Liver (tissue), 8 donors: ENCODE measurements at regions not wholly inside any gene's neighbourhood (a gene's known extent, or its start where the extent isn't known, plus 50 kb on each side); places are given as distances from the start of the nearest gene placed in this dataset.

Experiments
- DNase-seq: peaks from one replicate; pipeline ENCODE4 v3.0.0-alpha.2; 2017; ENCODE audit warnings: low spot score
- H3K27ac ChIP-seq, 2 donors: one replicate each; pipeline ENCODE4 v1.7.0; 2013; ENCODE audit warnings: inconsistent platforms in 2 of 2, low read length in 2 of 2, control low read depth in 1 of 2, low read depth in 1 of 2, mild to moderate bottlenecking in 1 of 2
- H3K27me3 ChIP-seq, 4 donors: one replicate each; pipeline versions ENCODE4 v1.6.1 to v1.7.0; 2013; ENCODE audit warnings: low read length in 3 of 4, inconsistent platforms in 1 of 4, mild to moderate bottlenecking in 1 of 4, moderate library complexity in 1 of 4; ENCODE audit not compliant: control insufficient read depth in 4 of 4, insufficient read depth in 4 of 4
- H3K36me3 ChIP-seq, 4 donors: one replicate each; pipeline versions ENCODE4 v1.6.1 to v1.7.0; 2013; ENCODE audit warnings: low read length in 3 of 4, mild to moderate bottlenecking in 3 of 4, low read depth in 1 of 4, moderate library complexity in 1 of 4; ENCODE audit not compliant: control insufficient read depth in 4 of 4, insufficient read depth in 3 of 4
- H3K4me1 ChIP-seq, 4 donors: one replicate each; pipeline versions ENCODE4 v1.6.1 to v1.7.0; 2013; ENCODE audit warnings: low read length in 3 of 4, mild to moderate bottlenecking in 3 of 4, moderate library complexity in 1 of 4; ENCODE audit not compliant: control insufficient read depth in 4 of 4, insufficient read depth in 4 of 4
- H3K4me3 ChIP-seq, 3 donors: one replicate each; pipeline versions ENCODE4 v1.6.1 to v1.7.0; 2013; ENCODE audit warnings: low read length in 3 of 3, control low read depth in 1 of 3, low read depth in 1 of 3, mild to moderate bottlenecking in 1 of 3
- H3K9ac ChIP-seq, 2 donors: one replicate each; pipeline ENCODE4 v1.7.0; 2013; ENCODE audit warnings: low read length in 2 of 2, mild to moderate bottlenecking in 2 of 2, moderate library complexity in 2 of 2, control low read depth in 1 of 2, low read depth in 1 of 2
- H3K9me3 ChIP-seq, 4 donors: one replicate each; pipeline versions ENCODE4 v1.6.1 to v1.7.0; 2013; ENCODE audit warnings: low read length in 3 of 4; ENCODE audit not compliant: control insufficient read depth in 4 of 4
- ATF3 ChIP-seq: IDR thresholded peaks from 2 replicates; pipeline ENCODE4 v1.6.1; 2016; ENCODE audit warnings: antibody characterized with exemption
- CTCF ChIP-seq: fragments of 150-350 bp; IDR thresholded peaks from 2 replicates; pipeline ENCODE4 v1.5.1; 2017; ENCODE audit warnings: improper control_type of control experiment, low read depth, low read length; ENCODE audit not compliant: missing input control
- EGR1 ChIP-seq, 2 donors: IDR thresholded peaks; 2 replicates each; pipeline ENCODE4 v1.6.1; 2016 to 2018; ENCODE audit warnings: antibody characterized with exemption in 2 of 2, low read depth in 2 of 2
- FOXA1 ChIP-seq: IDR thresholded peaks from 2 replicates; pipeline ENCODE4 v1.6.1; 2016; ENCODE audit warnings: antibody characterized with exemption
- FOXA2 ChIP-seq: IDR thresholded peaks from 2 replicates; pipeline ENCODE4 v1.6.1; 2016; ENCODE audit warnings: antibody characterized with exemption
- GABPA ChIP-seq, 2 donors: IDR thresholded peaks in 1 of 2; conservative IDR thresholded peaks in 1 of 2; 2 replicates each; pipeline ENCODE4 v1.6.1; 2016; ENCODE audit warnings: antibody characterized with exemption in 2 of 2, mild to moderate bottlenecking in 1 of 2, moderate library complexity in 1 of 2
- HNF4A ChIP-seq, 2 donors: conservative IDR thresholded peaks; 2 replicates each; pipeline ENCODE4 v1.6.1; 2016; ENCODE audit warnings: antibody characterized with exemption in 2 of 2, mild to moderate bottlenecking in 2 of 2
- HNF4G ChIP-seq: IDR thresholded peaks from 2 replicates; pipeline ENCODE4 v1.6.1; 2016; ENCODE audit warnings: antibody characterized with exemption
- JUND ChIP-seq, 2 donors: IDR thresholded peaks; 2 replicates each; pipeline ENCODE4 v1.6.1; 2016; ENCODE audit warnings: antibody characterized with exemption in 2 of 2
- MAX ChIP-seq: IDR thresholded peaks from 2 replicates; pipeline ENCODE4 v1.6.1; 2016; ENCODE audit warnings: antibody characterized with exemption
- NR2F2 ChIP-seq: IDR thresholded peaks from 2 replicates; pipeline ENCODE4 v1.6.1; 2016; ENCODE audit warnings: antibody characterized with exemption
- RAD21 ChIP-seq, 2 donors: IDR thresholded peaks; 2 replicates each; pipeline ENCODE4 v1.6.1; 2016; ENCODE audit warnings: antibody characterized with exemption in 2 of 2, mild to moderate bottlenecking in 2 of 2
- REST ChIP-seq: IDR thresholded peaks from 2 replicates; pipeline ENCODE4 v1.6.1; 2016; ENCODE audit warnings: antibody characterized with exemption, mild to moderate bottlenecking
- RXRA ChIP-seq, 2 donors: IDR thresholded peaks; 2 replicates each; pipeline ENCODE4 v1.6.1; 2017 to 2018; ENCODE audit warnings: antibody characterized with exemption in 2 of 2, mild to moderate bottlenecking in 1 of 2
- SP1 ChIP-seq: IDR thresholded peaks from 2 replicates; pipeline ENCODE4 v1.6.1; 2018; ENCODE audit warnings: antibody characterized with exemption, mild to moderate bottlenecking
- TAF1 ChIP-seq: conservative IDR thresholded peaks from 2 replicates; pipeline ENCODE4 v1.6.1; 2016; ENCODE audit warnings: antibody characterized with exemption, mild to moderate bottlenecking
- YY1 ChIP-seq: IDR thresholded peaks from 2 replicates; pipeline ENCODE4 v1.6.1; 2016; ENCODE audit warnings: antibody characterized with exemption, mild to moderate bottlenecking
- ZBTB33 ChIP-seq: IDR thresholded peaks from 2 replicates; pipeline ENCODE4 v1.6.1; 2016; ENCODE audit warnings: antibody characterized with exemption
- WGBS: extraction: QIAGEN DNeasy Blood & Tissue Kit; methylation state at CpG from one replicate; pipeline ENCODE4 v1.1.7; 2013; 5-methylcytosine and 5-hydroxymethylcytosine counted together
- donor health status: healthy.
- donor health status: healthy.
- donor health status: healthy.
- donor health status: healthy.
- donor health status: healthy.

GRCh38 chr13:39810091-39810877, 154.8 kb downstream of the COG6 start:
- Histone ChIP-seq H3K9ac (no peak overlapping the region), H3K4me1 (no peaks in the 10 kb centered on the region), H3K36me3 (no peaks in the 10 kb centered on the region), H3K4me3 (no peak overlapping the region), H3K27ac (no peak overlapping the region), H3K27me3 (no peaks in the 10 kb centered on the region), H3K9me3 (no peaks in the 10 kb centered on the region)
- no peak for DNase-seq
- TF ChIP-seq FOXA1 = no peak
- TF ChIP-seq HNF4G = no peak
- no peak for TF ChIP-seq RXRA (IDR thresholded peaks at IDR 0.05)
- no peak for TF ChIP-seq YY1
- no peak for TF ChIP-seq HNF4A (conservative IDR thresholded peaks at IDR 0.05)
- no peak for TF ChIP-seq MAX
- TF ChIP-seq EGR1 (IDR thresholded peaks at IDR 0.05; ENCODE audit: low read depth in 2 of 2) = no peak
- TF ChIP-seq REST = no peak
- TF ChIP-seq ZBTB33 = no peak
- TF ChIP-seq TAF1 = no peak
- no peak for TF ChIP-seq ATF3
- no peak for TF ChIP-seq RAD21 (IDR thresholded peaks at IDR 0.05)
- no peak for TF ChIP-seq SP1
- TF ChIP-seq GABPA (IDR thresholded peaks at IDR 0.05 in 1 of 2, conservative IDR thresholded peaks at IDR 0.05 in 1 of 2) = no peak
- TF ChIP-seq JUND (IDR thresholded peaks at IDR 0.05) = no peak
- no peak for TF ChIP-seq FOXA2
- no peak for TF ChIP-seq NR2F2
- no peak for TF ChIP-seq CTCF
- WGBS = 81% methylated on average over 10 of the region's 10 CpGs
